ENCODE measurements at regions not wholly inside any gene's neighbourhood (a gene's known extent, or its start where the extent isn't known, plus 50 kb on each side); places are given as distances from the start of the nearest gene placed in this dataset.

- no peak for DNase-seq
These were observed 670.8 kb upstream of the FANCL start for GRCh38 chr2:58911877-58912276.

- no peak for DNase-seq
These were observed 667.5 kb upstream of the FANCL start for GRCh38 chr2:58908501-58909154.

GRCh38 chr2:58907644-58908043 is 666.5 kb upstream of the FANCL start:
- no peak for DNase-seq

- no peak for DNase-seq
These were observed 665.0 kb upstream of the FANCL start for GRCh38 chr2:58906081-58906645.

- DNase-seq, result no peak
These were observed 663.0 kb upstream of the FANCL start for GRCh38 chr2:58904095-58904494.

GRCh38 chr2:58903427-58903826 is 662.3 kb upstream of the FANCL start:
- no peak for DNase-seq

GRCh38 chr2:58900246-58901027 is 659.3 kb upstream of the FANCL start:
- DNase-seq, result no peak

GRCh38 chr2:58899692-58900091 is 658.6 kb upstream of the FANCL start:
- DNase-seq, result no peak

GRCh38 chr2:58896638-58897037 is 655.5 kb upstream of the FANCL start:
- DNase-seq, result peak; percentile 19

GRCh38 chr2:58895857-58896256 is 654.7 kb upstream of the FANCL start:
- no peak for DNase-seq

- no peak for DNase-seq
These were observed 652.7 kb upstream of the FANCL start for GRCh38 chr2:58893656-58894351.

GRCh38 chr2:58891828-58892377 is 650.8 kb upstream of the FANCL start:
- no peak for DNase-seq

- no peak for DNase-seq
These were observed 649.9 kb upstream of the FANCL start for GRCh38 chr2:58890865-58891525.

- DNase-seq, result no peak
These were observed 644.9 kb upstream of the FANCL start for GRCh38 chr2:58886009-58886408.

GRCh38 chr2:58879834-58880233 is 638.7 kb upstream of the FANCL start:
- DNase-seq, result no peak

- no peak for DNase-seq
These were observed 637.7 kb upstream of the FANCL start for GRCh38 chr2:58878778-58879177.

- no peak for DNase-seq
These were observed 635.0 kb upstream of the FANCL start for GRCh38 chr2:58876126-58876525.

- no peak for DNase-seq
These were observed 634.3 kb upstream of the FANCL start for GRCh38 chr2:58875436-58875835.

GRCh38 chr2:58871469-58872142 is 630.5 kb upstream of the FANCL start:
- no peak for DNase-seq

- DNase-seq, result no peak
These were observed 629.6 kb upstream of the FANCL start for GRCh38 chr2:58870704-58871103.

- DNase-seq, result no peak
These were observed 625.8 kb upstream of the FANCL start for GRCh38 chr2:58866946-58867345.
